Fibroblast of lung (primary cell): ENCODE measurements at regions not wholly inside any gene's neighbourhood (a gene's known extent, or its start where the extent isn't known, plus 50 kb on each side); places are given as distances from the start of the nearest gene placed in this dataset.
A peak's percentile ranks its signal among the peaks of the same experiment; 100 is the strongest.

Experiments
- DNase-seq, 2 donors: peaks; one replicate each; pipeline versions ENCODE4 v3.0.0 to v3.0.0-alpha.2; 2010; ENCODE audit warnings: low read depth in 2 of 2
- H2AFZ ChIP-seq: 2 replicates; pipeline ENCODE4 v1.5.1; 2012; ENCODE audit warnings: low read length, control low read depth, inconsistent platforms
- H3K27ac ChIP-seq: 2 replicates; pipeline ENCODE4 v1.5.1; 2011; ENCODE audit warnings: low read length, control low read depth; ENCODE audit not compliant: insufficient read depth
- H3K27me3 ChIP-seq: 2 replicates; pipeline ENCODE4 v1.5.1; 2011; ENCODE audit warnings: mild to moderate bottlenecking, low read length; ENCODE audit not compliant: control insufficient read depth, insufficient read depth
- H3K36me3 ChIP-seq: 2 replicates; pipeline ENCODE4 v1.5.1; 2011; ENCODE audit warnings: low read length; ENCODE audit not compliant: control insufficient read depth, insufficient read depth
- H3K4me1 ChIP-seq: 2 replicates; pipeline ENCODE4 v1.5.1; 2011; ENCODE audit warnings: low read length; ENCODE audit not compliant: control insufficient read depth, insufficient read depth; ENCODE audit errors: extremely low read depth
- H3K4me2 ChIP-seq: 2 replicates; pipeline ENCODE4 v1.5.1; 2011; ENCODE audit warnings: low read length, control low read depth; ENCODE audit not compliant: insufficient read depth; ENCODE audit errors: extremely low read depth
- H3K4me3 ChIP-seq, 4 experiments: fragments of 200-600 bp in 1 of 4; sonication (generic) in 1 of 4; replicated peaks in 1 of 4; 2 replicates each; pipeline ENCODE4 v1.5.1; 2011 to 2016; ENCODE audit warnings: low read length in 4 of 4, low read depth in 3 of 4, mild to moderate bottlenecking in 3 of 4, control low read depth in 2 of 4, inconsistent platforms in 1 of 4, mixed read lengths in 1 of 4; ENCODE audit not compliant: insufficient read depth in 1 of 4; ENCODE audit errors: control extremely low read depth in 1 of 4
- H3K79me2 ChIP-seq: 2 replicates; pipeline ENCODE4 v1.5.1; 2012; ENCODE audit warnings: mild to moderate bottlenecking, low read length, inconsistent platforms; ENCODE audit not compliant: control insufficient read depth, insufficient read depth
- H3K9ac ChIP-seq: 2 replicates; pipeline ENCODE4 v1.5.1; 2011; ENCODE audit warnings: mild to moderate bottlenecking, low read length, control low read depth; ENCODE audit not compliant: insufficient read depth
- H3K9me3 ChIP-seq: 2 replicates; pipeline ENCODE4 v1.5.1; 2012; ENCODE audit warnings: low read depth, low read length; ENCODE audit not compliant: control insufficient read depth, insufficient read depth
- H4K20me1 ChIP-seq: 2 replicates; pipeline ENCODE4 v1.5.1; 2011; ENCODE audit warnings: low read length; ENCODE audit not compliant: control insufficient read depth, insufficient read depth; ENCODE audit errors: extremely low read depth
- CTCF ChIP-seq, 2 donors: IDR thresholded peaks in 1 of 2; conservative IDR thresholded peaks in 1 of 2; 1 replicate in 1 of 2; 2 replicates in 1 of 2; pipeline ENCODE4 v1.5.1; 2011 to 2012; ENCODE audit warnings: low read length in 2 of 2, control low read depth in 1 of 2, inconsistent platforms in 1 of 2, low read depth in 1 of 2, mild to moderate bottlenecking in 1 of 2
- EZH2 ChIP-seq: IDR thresholded peaks from 2 replicates; pipeline ENCODE4 v1.5.1; 2012; ENCODE audit warnings: low read length, control low read depth, mild to moderate bottlenecking; ENCODE audit errors: missing control alignments

DNA sequence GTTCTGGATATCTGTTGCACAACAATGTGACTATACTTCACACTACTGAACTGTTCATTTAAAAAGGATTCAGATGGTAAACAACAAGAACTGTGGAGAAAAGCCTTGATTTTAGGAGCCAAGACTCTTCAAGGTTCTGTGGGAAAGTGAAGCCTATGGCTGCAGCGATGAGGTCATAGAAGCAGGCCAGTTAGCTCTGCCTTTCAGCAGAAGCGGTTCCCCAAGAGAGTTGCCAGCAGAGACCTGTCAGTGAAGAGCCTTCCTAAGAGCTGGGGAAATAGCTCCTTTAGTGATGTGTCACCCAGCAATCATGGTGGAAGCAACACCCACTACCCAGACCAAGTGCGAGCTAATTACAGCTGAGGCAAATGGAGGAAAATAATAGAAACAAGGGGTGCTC is 346.5 kb upstream of the ETAA1 start:
- Histone ChIP-seq H4K20me1 (no peaks in the 10 kb centered on the region), H3K4me3 (no peak overlapping the region)

DNA sequence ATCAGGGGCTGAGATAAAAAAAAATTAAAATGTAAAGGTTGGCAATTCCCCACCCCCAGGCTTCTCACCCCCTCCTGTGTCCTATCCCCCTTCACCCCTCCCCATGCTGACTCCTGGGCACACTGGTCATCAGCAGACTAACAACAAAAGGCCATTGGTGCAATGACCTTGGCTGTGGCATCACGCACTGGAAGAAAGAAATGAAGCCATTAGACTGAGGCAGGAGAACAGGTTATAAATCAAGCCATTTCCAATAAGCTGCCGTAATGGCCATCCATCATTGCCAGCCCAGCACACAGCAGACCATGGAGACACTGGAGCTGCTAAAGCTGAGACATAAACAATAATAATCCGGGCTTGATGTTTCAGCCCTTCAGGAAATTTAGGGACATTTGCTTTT is 342.4 kb upstream of the ETAA1 start:
- no peaks in the 10 kb centered on the region for H3K9me3 ChIP-seq
- no peak overlapping the region for H3K4me2 ChIP-seq
- no peak overlapping the region for H3K27ac ChIP-seq
- DNase-seq: no peak
- H3K9ac ChIP-seq: no peak overlapping the region
- TF ChIP-seq CTCF (conservative IDR thresholded peaks at IDR 0.05 in 1 of 2, IDR thresholded peaks at IDR 0.05 in 1 of 2; ENCODE audit: low read depth in 1 of 2, low read length in 2 of 2): no peak
- TF ChIP-seq EZH2: no peak
- H3K36me3 ChIP-seq: no peaks in the 10 kb centered on the region
- no peaks in the 10 kb centered on the region for H3K27me3 ChIP-seq
- no peaks in the 10 kb centered on the region for H3K79me2 ChIP-seq
- no peak overlapping the region for H3K4me3 ChIP-seq
- H2AFZ ChIP-seq: no peak overlapping the region
- no peaks in the 10 kb centered on the region for H3K4me1 ChIP-seq
- no peaks in the 10 kb centered on the region for H4K20me1 ChIP-seq

More for the DNA sequence above, 346.5 kb upstream of the ETAA1 start:
- no peak overlapping the region for H3K27ac ChIP-seq
- no peaks in the 10 kb centered on the region for H3K27me3 ChIP-seq
- H3K9me3 ChIP-seq: no peaks in the 10 kb centered on the region
- no peak overlapping the region for H2AFZ ChIP-seq
- H3K36me3 ChIP-seq: no peaks in the 10 kb centered on the region
- no peak overlapping the region for H3K4me2 ChIP-seq
- peak in 1 of 2 donors; percentile 28 for DNase-seq
- H3K4me1 ChIP-seq: no peaks in the 10 kb centered on the region
- no peaks in the 10 kb centered on the region for H3K79me2 ChIP-seq
- H3K9ac ChIP-seq: no peak overlapping the region
- no peak for TF ChIP-seq EZH2

- Histone ChIP-seq H3K4me3 (no peak overlapping the region), H2AFZ (no peak overlapping the region), H3K4me2 (no peak overlapping the region), H3K27ac (no peak overlapping the region), H3K9ac (no peak overlapping the region), H4K20me1 (no peaks in the 10 kb centered on the region), H3K79me2 (no peaks in the 10 kb centered on the region), H3K9me3 (no peaks in the 10 kb centered on the region), H3K36me3 (no peaks in the 10 kb centered on the region), H3K27me3 (no peaks in the 10 kb centered on the region), H3K4me1 (no peaks in the 10 kb centered on the region)
- TF ChIP-seq CTCF (conservative IDR thresholded peaks at IDR 0.05 in 1 of 2, IDR thresholded peaks at IDR 0.05 in 1 of 2; ENCODE audit: low read depth in 1 of 2, low read length in 2 of 2) (no peak), EZH2 (no peak)
- DNase-seq: peak in 1 of 2 donors; percentile 59
Measured at GRCh38 chr2:67055387-67056304, 341.5 kb upstream of the ETAA1 start.
